Activated CD4-positive, alpha-beta T cell treated with anti-CD3 and anti-CD28 coated beads for 1 hour (primary cell): ENCODE measurements at regions not wholly inside any gene's neighbourhood (a gene's known extent, or its start where the extent isn't known, plus 50 kb on each side); places are given as distances from the start of the nearest gene placed in this dataset.
A peak's percentile ranks its signal among the peaks of the same experiment; 100 is the strongest.

Experiments
- DNase-seq: peaks from one replicate; pipeline ENCODE4 v3.0.0-alpha.2; 2020

- no peak for DNase-seq
Observed at GRCh38 chr1:173405834-173406233, 71.3 kb upstream of the PRDX6 start.

- DNase-seq, result no peak
Observed at GRCh38 chr1:173406783-173407230, 70.3 kb upstream of the PRDX6 start.

- DNase-seq, result no peak
Observed at GRCh38 chr1:173407846-173408245, 69.3 kb upstream of the PRDX6 start.

GRCh38 chr1:173408886-173409285, 68.2 kb upstream of the PRDX6 start:
- DNase-seq, result no peak

GRCh38 chr1:173409613-173410012, 67.5 kb upstream of the PRDX6 start:
- no peak for DNase-seq

- no peak for DNase-seq
Observed at GRCh38 chr1:173410133-173410793, 66.9 kb upstream of the PRDX6 start.

GRCh38 chr1:173410794-173411236, 66.3 kb upstream of the PRDX6 start:
- DNase-seq, result no peak

- DNase-seq, result no peak
Observed at GRCh38 chr1:173411835-173412742, 65.0 kb upstream of the PRDX6 start.

- no peak for DNase-seq
Observed at GRCh38 chr1:173413271-173413707, 63.8 kb upstream of the PRDX6 start.

GRCh38 chr1:173414136-173414535, 63.0 kb upstream of the PRDX6 start:
- no peak for DNase-seq

- no peak for DNase-seq
Observed at GRCh38 chr1:173414539-173415226, 62.5 kb upstream of the PRDX6 start.

GRCh38 chr1:173415490-173415889, 61.6 kb upstream of the PRDX6 start:
- DNase-seq, result no peak

- DNase-seq, result no peak
Observed at GRCh38 chr1:173415905-173416450, 61.2 kb upstream of the PRDX6 start.

- DNase-seq, result no peak
Observed at GRCh38 chr1:173417563-173417962, 59.6 kb upstream of the PRDX6 start.

- DNase-seq, result no peak
Observed at GRCh38 chr1:173418107-173418985, 58.8 kb upstream of the PRDX6 start.

GRCh38 chr1:173420330-173420806, 56.8 kb upstream of the PRDX6 start:
- peak; percentile 19 for DNase-seq

GRCh38 chr1:173421286-173421685, 55.8 kb upstream of the PRDX6 start:
- DNase-seq, result no peak

- no peak for DNase-seq
Observed at GRCh38 chr1:173421789-173422188, 55.3 kb upstream of the PRDX6 start.

GRCh38 chr1:173422456-173422976, 54.6 kb upstream of the PRDX6 start:
- no peak for DNase-seq

- no peak for DNase-seq
Observed at GRCh38 chr1:173423291-173423690, 53.8 kb upstream of the PRDX6 start.

GRCh38 chr1:173424143-173424542, 53.0 kb upstream of the PRDX6 start:
- no peak for DNase-seq
